GM12878 (cell line): ENCODE measurements at regions not wholly inside any gene's neighbourhood (a gene's known extent, or its start where the extent isn't known, plus 50 kb on each side); places are given as distances from the start of the nearest gene placed in this dataset.

Experiments
- ATAC-seq: fragments of 200-7000 bp; cut with Tn5 transposase; 3 replicates; pipeline ENCODE4 v1.9.1; 2020; ENCODE audit warnings: mild to moderate bottlenecking, moderate library complexity
- BruUV-seq: library from RNA; stranded (reverse); fragments of 400-500 nt; replicated peaks from 2 replicates; lab custom pipeline; 2021; lab: Mats Ljungman, UMichigan
- CTCF ChIA-PET: fragments of 300-600 bp; sonication (Branson Sonifier 250); formaldehyde crosslinking; extraction: SDS; loops from one replicate; lab custom pipeline; 2021; ENCODE audit warnings: inconsistent platforms; lab: Yijun Ruan, JAX
- POLR2A ChIA-PET: fragments of 350-600 bp; formaldehyde crosslinking; extraction: SDS; loops from one replicate; lab custom pipeline; 2021; ENCODE audit warnings: inconsistent platforms; lab: Charles Lee
- RAD21 ChIA-PET: fragments of 300-600 bp; sonication (Branson Sonifier 250); formaldehyde crosslinking; loops from one replicate; lab custom pipeline; 2023; ENCODE audit warnings: antibody characterized with exemption; ENCODE audit not compliant: unreplicated experiment; lab: Charles Lee
- SMC1A ChIA-PET: fragments of 300-600 bp; sonication (Branson Sonifier 250); formaldehyde crosslinking; loops from one replicate; lab custom pipeline; 2023; ENCODE audit not compliant: unreplicated experiment, uncharacterized antibody; lab: Charles Lee
- DNase-seq: peaks from one replicate; pipeline ENCODE4 v3.0.0-alpha.2; 2011; ENCODE audit warnings: low read depth, low spot score
- FAIRE-seq: peaks from 3 replicates; lab custom pipeline; 2011; peaks lifted over from hg19 to GRCh38; lab: Jason Lieb, UNC
- H2AFZ ChIP-seq: 2 replicates; pipeline ENCODE4 v1.6.0; 2011; ENCODE audit warnings: low read depth, low read length, control low read depth; ENCODE audit not compliant: control insufficient read depth
- H3K27ac ChIP-seq: 2 replicates; pipeline ENCODE4 v1.5.1; 2011; ENCODE audit warnings: control low read depth; ENCODE audit not compliant: control insufficient read depth, insufficient read depth
- H3K27me3 ChIP-seq, 2 experiments: replicated peaks in 1 of 2; 2 replicates each; pipeline versions ENCODE4 v1.6.0 to v1.6.1; 2011; ENCODE audit warnings: low read length in 1 of 2; ENCODE audit not compliant: control insufficient read depth in 2 of 2, insufficient read depth in 2 of 2
- H3K36me3 ChIP-seq, 2 experiments: 2 replicates each; pipeline ENCODE4 v1.5.1; 2011; ENCODE audit warnings: low read length in 1 of 2; ENCODE audit not compliant: control insufficient read depth in 2 of 2, insufficient read depth in 2 of 2
- H3K4me1 ChIP-seq: 2 replicates; pipeline ENCODE4 v1.6.1; 2011; ENCODE audit warnings: mild to moderate bottlenecking, low read length, moderate library complexity, mixed read lengths; ENCODE audit not compliant: control insufficient read depth, insufficient read depth
- H3K4me2 ChIP-seq: 2 replicates; pipeline ENCODE4 v1.6.0; 2011; ENCODE audit warnings: control low read depth; ENCODE audit not compliant: control insufficient read depth, insufficient read depth
- H3K4me3 ChIP-seq: fragments of 200-600 bp; sonication (generic); 2 replicates; pipeline ENCODE4 v1.5.1; 2016
- H3K79me2 ChIP-seq: 2 replicates; pipeline ENCODE4 v1.6.0; 2011; ENCODE audit warnings: low read length; ENCODE audit not compliant: control insufficient read depth, insufficient read depth
- H3K9ac ChIP-seq: 2 replicates; pipeline ENCODE4 v1.8.0; 2011; ENCODE audit warnings: low read length, control low read depth, mixed read lengths; ENCODE audit not compliant: control insufficient read depth, insufficient read depth
- H3K9me3 ChIP-seq: replicated peaks from 3 replicates; pipeline ENCODE4 v1.5.1; 2011; ENCODE audit warnings: mild to moderate bottlenecking, low read length; ENCODE audit not compliant: control insufficient read depth, insufficient read depth
- H4K20me1 ChIP-seq: 2 replicates; pipeline ENCODE4 v1.6.0; 2011; ENCODE audit not compliant: control insufficient read depth, insufficient read depth
- E2F8 ChIP-seq: fragments of 450-650 bp; IDR thresholded peaks from 2 replicates; pipeline ENCODE4 v1.6.1; 2018; ENCODE audit warnings: mild to moderate bottlenecking, low read depth, moderate library complexity; ENCODE audit not compliant: partially characterized antibody
- NR2C1 ChIP-seq: fragments of 450-650 bp; IDR thresholded peaks from 2 replicates; pipeline ENCODE4 v1.6.1; 2017; ENCODE audit warnings: antibody characterized with exemption, mild to moderate bottlenecking, moderate library complexity
- POLR2AphosphoS5 ChIP-seq: IDR thresholded peaks from 2 replicates; pipeline ENCODE4 v1.6.1; 2011; ENCODE audit warnings: mild to moderate bottlenecking, low read length, inconsistent platforms
- PRDM15 ChIP-seq: fragments of 450-650 bp; formaldehyde crosslinking; IDR thresholded peaks from 2 replicates; pipeline ENCODE4 v1.4.0; 2020; ENCODE audit warnings: mild to moderate bottlenecking, moderate library complexity
- SIN3A ChIP-seq: IDR thresholded peaks from 2 replicates; pipeline ENCODE4 v1.6.1; 2012; ENCODE audit warnings: low read depth, low read length, improper control_type of control experiment
- YY1 ChIP-seq: IDR thresholded peaks from 2 replicates; pipeline ENCODE4 v1.6.1; 2011; ENCODE audit warnings: low read depth, mild to moderate bottlenecking, low read length
- in situ Hi-C: fragments of 300-500 bp; cut with MboI; formaldehyde crosslinking; loops from 9 replicates; pipeline ENCODE4 v1.14.3; 2018; ENCODE audit warnings: mixed read lengths
- intact Hi-C: fragments of 100-400 bp; cut with micrococcal nuclease; formaldehyde crosslinking; loops from one replicate; pipeline ENCODE4 v1.14.2; 2022; ENCODE audit not compliant: unreplicated experiment
- TF ChIP-seq, protein P1 (sequence below): fragments of 450-650 bp; IDR thresholded peaks from 2 replicates; pipeline ENCODE4 v1.6.1; 2017; ENCODE audit warnings: mild to moderate bottlenecking

- no peak for TF ChIP-seq PRDM15
These were observed 69.6 kb downstream of the AGTR2 start (continued) for GRCh38 chrX:116239944-116240840.

DNA sequence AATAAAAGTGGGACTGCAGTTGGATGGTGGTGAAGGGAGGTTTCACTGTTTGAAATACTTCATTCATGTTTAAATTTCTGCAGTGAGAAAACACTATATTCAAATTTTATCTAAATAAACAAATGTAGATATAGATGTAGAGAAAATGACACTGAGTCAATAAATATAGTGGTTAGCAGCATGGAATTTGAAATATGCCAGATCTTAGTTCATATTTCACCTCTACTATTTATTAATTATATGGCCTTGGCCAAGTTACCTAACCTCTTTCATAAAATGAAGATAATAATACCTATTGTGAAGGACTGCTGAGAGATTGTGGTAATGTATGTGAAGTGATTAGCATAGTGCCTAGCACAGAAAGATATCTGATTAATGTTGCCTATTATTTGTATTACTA lies 70.5 kb downstream of the AGTR2 start:
- FAIRE-seq (no peak), DNase-seq (no peak), ATAC-seq (no peak)
- in situ Hi-C loops: no loop called here
- H3K4me1 ChIP-seq: no peaks in the 10 kb centered on the region
- no peak overlapping the region for H3K9ac ChIP-seq
- SMC1A ChIA-PET: no interaction called here
- H2AFZ ChIP-seq: no peak overlapping the region
- no peaks in the 10 kb centered on the region for H3K79me2 ChIP-seq
- no peaks in the 10 kb centered on the region for H3K27me3 ChIP-seq
- no peak overlapping the region for H3K4me2 ChIP-seq
- H4K20me1 ChIP-seq: no peaks in the 10 kb centered on the region
- no peak overlapping the region for H3K4me3 ChIP-seq
- RAD21 ChIA-PET: no interaction called here
- no peaks in the 10 kb centered on the region for H3K9me3 ChIP-seq
- CTCF ChIA-PET: interaction anchor here (0.6 kb wide), 1 partner anchor 59 kb away, joined by 3 read pairs; no protein-coding TSS in a partner anchor
- no peak for TF ChIP-seq E2F8
- no peak for TF ChIP-seq POLR2AphosphoS5
- TF ChIP-seq YY1: no peak
- no peak for TF ChIP-seq SIN3A
- TF ChIP-seq, protein P1, sequence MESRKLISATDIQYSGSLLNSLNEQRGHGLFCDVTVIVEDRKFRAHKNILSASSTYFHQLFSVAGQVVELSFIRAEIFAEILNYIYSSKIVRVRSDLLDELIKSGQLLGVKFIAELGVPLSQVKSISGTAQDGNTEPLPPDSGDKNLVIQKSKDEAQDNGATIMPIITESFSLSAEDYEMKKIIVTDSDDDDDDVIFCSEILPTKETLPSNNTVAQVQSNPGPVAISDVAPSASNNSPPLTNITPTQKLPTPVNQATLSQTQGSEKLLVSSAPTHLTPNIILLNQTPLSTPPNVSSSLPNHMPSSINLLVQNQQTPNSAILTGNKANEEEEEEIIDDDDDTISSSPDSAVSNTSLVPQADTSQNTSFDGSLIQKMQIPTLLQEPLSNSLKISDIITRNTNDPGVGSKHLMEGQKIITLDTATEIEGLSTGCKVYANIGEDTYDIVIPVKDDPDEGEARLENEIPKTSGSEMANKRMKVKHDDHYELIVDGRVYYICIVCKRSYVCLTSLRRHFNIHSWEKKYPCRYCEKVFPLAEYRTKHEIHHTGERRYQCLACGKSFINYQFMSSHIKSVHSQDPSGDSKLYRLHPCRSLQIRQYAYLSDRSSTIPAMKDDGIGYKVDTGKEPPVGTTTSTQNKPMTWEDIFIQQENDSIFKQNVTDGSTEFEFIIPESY: no peak
- no peak for TF ChIP-seq NR2C1
- no peaks in the 10 kb centered on the region for H3K36me3 ChIP-seq
- BruUV-seq: no TSS peak
- no peak overlapping the region for H3K27ac ChIP-seq
- POLR2A ChIA-PET: no interaction called here
- intact Hi-C loops: no loop called here
